ENCODE measurements at regions not wholly inside any gene's neighbourhood (a gene's known extent, or its start where the extent isn't known, plus 50 kb on each side); places are given as distances from the start of the nearest gene placed in this dataset.

DNA sequence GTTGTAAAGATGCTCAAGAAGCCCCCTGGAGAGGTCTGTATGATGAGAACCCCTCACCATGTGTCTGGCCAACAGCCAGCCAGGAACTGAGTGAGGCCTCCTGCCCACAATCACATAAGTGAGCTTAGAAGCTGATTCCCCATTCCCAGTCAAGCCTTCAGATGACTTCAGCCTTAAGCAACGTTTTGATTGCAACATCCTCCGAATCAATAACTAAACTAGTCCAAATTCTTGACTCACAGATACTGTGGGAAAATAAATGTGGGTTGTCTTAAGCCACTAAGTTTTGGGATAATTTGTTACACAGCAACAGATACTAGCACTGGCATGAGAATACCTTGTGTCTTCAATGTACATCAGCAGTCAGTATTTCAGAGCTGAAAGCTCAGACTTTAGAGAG lies 54.5 kb upstream of the HS3ST4 start:
- ChIA-PET RAD21 (ENCODE audit: low non-redundant PET in 1 of 2, low total read pairs in 2 of 2, uncharacterized antibody in 2 of 2, unreplicated experiment in 2 of 2) (no interaction called here), POLR2A (no interaction called here), CTCF (no interaction called here)
- intact Hi-C loops (cut with micrococcal nuclease): no loop called here
- Histone ChIP-seq H2AFZ (ENCODE audit: low read depth, low read length, poor library complexity, severe bottlenecking) (no peak overlapping the region), H3K4me1 (ENCODE audit: control insufficient read depth in 1 of 2, insufficient read depth in 2 of 2, low read length in 2 of 2) (peaks cover 4 to 15% of the 10 kb centered on the region in 2 experiments), H3K9ac (ENCODE audit: low read length) (no peak overlapping the region), H3K36me3 (ENCODE audit: control insufficient read depth in 1 of 2, insufficient read depth in 2 of 2, low read length in 2 of 2) (no peaks in the 10 kb centered on the region), H3K4me3 (replicated peaks in 1 of 2; ENCODE audit: low read depth in 1 of 2, low read length in 2 of 2) (no peak overlapping the region), H3K9me2 (ENCODE audit: insufficient read depth) (no peaks in the 10 kb centered on the region), H3K9me3 (ENCODE audit: control insufficient read depth in 1 of 2, insufficient read depth in 1 of 2, low read depth in 1 of 2, low read length in 2 of 2) (no peaks in the 10 kb centered on the region), H3K4me2 (ENCODE audit: low read length) (no peak overlapping the region), H3K27me3 (ENCODE audit: insufficient read depth, low read length) (peaks cover 14% of the 10 kb centered on the region), H3K79me2 (ENCODE audit: insufficient read depth, low read length) (no peaks in the 10 kb centered on the region), H4K20me1 (ENCODE audit: insufficient read depth) (no peaks in the 10 kb centered on the region), H3K27ac (ENCODE audit: low read depth, low read length) (no peak overlapping the region)
- no TSS peak for BruUV-seq (replicated peaks)
- DNase-seq (ENCODE audit: low read depth, low spot score): no peak
- no peak for TF ChIP-seq ZNF274 (IDR thresholded peaks at IDR 0.05; ENCODE audit: low read depth, low read length)
- TF ChIP-seq CBX3 (IDR thresholded peaks at IDR 0.05; ENCODE audit: low read depth): no peak
- no peak for TF ChIP-seq SRF (IDR thresholded peaks at IDR 0.05; ENCODE audit: low read depth)
- no peak for TF ChIP-seq YY1 (IDR thresholded peaks at IDR 0.05; ENCODE audit: extremely low read depth, insufficient replicate concordance, low read depth, low read length)
- TF ChIP-seq, protein P1, sequence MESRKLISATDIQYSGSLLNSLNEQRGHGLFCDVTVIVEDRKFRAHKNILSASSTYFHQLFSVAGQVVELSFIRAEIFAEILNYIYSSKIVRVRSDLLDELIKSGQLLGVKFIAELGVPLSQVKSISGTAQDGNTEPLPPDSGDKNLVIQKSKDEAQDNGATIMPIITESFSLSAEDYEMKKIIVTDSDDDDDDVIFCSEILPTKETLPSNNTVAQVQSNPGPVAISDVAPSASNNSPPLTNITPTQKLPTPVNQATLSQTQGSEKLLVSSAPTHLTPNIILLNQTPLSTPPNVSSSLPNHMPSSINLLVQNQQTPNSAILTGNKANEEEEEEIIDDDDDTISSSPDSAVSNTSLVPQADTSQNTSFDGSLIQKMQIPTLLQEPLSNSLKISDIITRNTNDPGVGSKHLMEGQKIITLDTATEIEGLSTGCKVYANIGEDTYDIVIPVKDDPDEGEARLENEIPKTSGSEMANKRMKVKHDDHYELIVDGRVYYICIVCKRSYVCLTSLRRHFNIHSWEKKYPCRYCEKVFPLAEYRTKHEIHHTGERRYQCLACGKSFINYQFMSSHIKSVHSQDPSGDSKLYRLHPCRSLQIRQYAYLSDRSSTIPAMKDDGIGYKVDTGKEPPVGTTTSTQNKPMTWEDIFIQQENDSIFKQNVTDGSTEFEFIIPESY (IDR thresholded peaks at IDR 0.05; ENCODE audit: extremely low read depth, insufficient replicate concordance, low read length): no peak
- TF ChIP-seq, protein P2, sequence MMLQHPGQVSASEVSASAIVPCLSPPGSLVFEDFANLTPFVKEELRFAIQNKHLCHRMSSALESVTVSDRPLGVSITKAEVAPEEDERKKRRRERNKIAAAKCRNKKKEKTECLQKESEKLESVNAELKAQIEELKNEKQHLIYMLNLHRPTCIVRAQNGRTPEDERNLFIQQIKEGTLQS (IDR thresholded peaks at IDR 0.05): no peak
- no peak for TF ChIP-seq ZFX (IDR thresholded peaks at IDR 0.05)
- TF ChIP-seq SP1 (IDR thresholded peaks at IDR 0.05; ENCODE audit: low read depth): no peak
- TF ChIP-seq SIN3A (IDR thresholded peaks at IDR 0.05; ENCODE audit: low read depth): no peak
- TF ChIP-seq EZH2 (IDR thresholded peaks at IDR 0.05): no peak
- no peak for TF ChIP-seq RAD21 (IDR thresholded peaks at IDR 0.05; ENCODE audit: low read depth)
- no peak for TF ChIP-seq POLR2AphosphoS5 (IDR thresholded peaks at IDR 0.05; ENCODE audit: low read depth, low read length)
- TF ChIP-seq, protein P3, sequence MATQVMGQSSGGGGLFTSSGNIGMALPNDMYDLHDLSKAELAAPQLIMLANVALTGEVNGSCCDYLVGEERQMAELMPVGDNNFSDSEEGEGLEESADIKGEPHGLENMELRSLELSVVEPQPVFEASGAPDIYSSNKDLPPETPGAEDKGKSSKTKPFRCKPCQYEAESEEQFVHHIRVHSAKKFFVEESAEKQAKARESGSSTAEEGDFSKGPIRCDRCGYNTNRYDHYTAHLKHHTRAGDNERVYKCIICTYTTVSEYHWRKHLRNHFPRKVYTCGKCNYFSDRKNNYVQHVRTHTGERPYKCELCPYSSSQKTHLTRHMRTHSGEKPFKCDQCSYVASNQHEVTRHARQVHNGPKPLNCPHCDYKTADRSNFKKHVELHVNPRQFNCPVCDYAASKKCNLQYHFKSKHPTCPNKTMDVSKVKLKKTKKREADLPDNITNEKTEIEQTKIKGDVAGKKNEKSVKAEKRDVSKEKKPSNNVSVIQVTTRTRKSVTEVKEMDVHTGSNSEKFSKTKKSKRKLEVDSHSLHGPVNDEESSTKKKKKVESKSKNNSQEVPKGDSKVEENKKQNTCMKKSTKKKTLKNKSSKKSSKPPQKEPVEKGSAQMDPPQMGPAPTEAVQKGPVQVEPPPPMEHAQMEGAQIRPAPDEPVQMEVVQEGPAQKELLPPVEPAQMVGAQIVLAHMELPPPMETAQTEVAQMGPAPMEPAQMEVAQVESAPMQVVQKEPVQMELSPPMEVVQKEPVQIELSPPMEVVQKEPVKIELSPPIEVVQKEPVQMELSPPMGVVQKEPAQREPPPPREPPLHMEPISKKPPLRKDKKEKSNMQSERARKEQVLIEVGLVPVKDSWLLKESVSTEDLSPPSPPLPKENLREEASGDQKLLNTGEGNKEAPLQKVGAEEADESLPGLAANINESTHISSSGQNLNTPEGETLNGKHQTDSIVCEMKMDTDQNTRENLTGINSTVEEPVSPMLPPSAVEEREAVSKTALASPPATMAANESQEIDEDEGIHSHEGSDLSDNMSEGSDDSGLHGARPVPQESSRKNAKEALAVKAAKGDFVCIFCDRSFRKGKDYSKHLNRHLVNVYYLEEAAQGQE (IDR thresholded peaks at IDR 0.05; ENCODE audit: low read depth): no peak
- TF ChIP-seq POLR2A (IDR thresholded peaks at IDR 0.05; ENCODE audit: borderline replicate concordance, extremely low read depth, insufficient read depth, insufficient read length): no peak
- TF ChIP-seq ELF1 (IDR thresholded peaks at IDR 0.05; ENCODE audit: borderline replicate concordance, low read depth): no peak
- TF ChIP-seq, protein P4, sequence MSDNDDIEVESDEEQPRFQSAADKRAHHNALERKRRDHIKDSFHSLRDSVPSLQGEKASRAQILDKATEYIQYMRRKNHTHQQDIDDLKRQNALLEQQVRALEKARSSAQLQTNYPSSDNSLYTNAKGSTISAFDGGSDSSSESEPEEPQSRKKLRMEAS (IDR thresholded peaks at IDR 0.05): no peak
- no peak for ATAC-seq

All from HCT116 (cell line).